Mammary epithelial cell (primary cell): ENCODE measurements at regions not wholly inside any gene's neighbourhood (a gene's known extent, or its start where the extent isn't known, plus 50 kb on each side); places are given as distances from the start of the nearest gene placed in this dataset.

Experiments used
- CTCF ChIP-seq, 2 donors: IDR thresholded peaks in 1 of 2; conservative IDR thresholded peaks in 1 of 2; 2 replicates each; pipeline ENCODE4 v1.5.1; 2011 to 2012; ENCODE audit warnings: inconsistent platforms in 2 of 2, low read length in 2 of 2, mild to moderate bottlenecking in 2 of 2, control low read depth in 1 of 2, low read depth in 1 of 2; ENCODE audit not compliant: insufficient read depth in 1 of 2; ENCODE audit errors: extremely low read depth in 1 of 2
- EZH2 ChIP-seq: IDR thresholded peaks from 2 replicates; pipeline ENCODE4 v1.6.1; 2012; ENCODE audit warnings: low read length, inconsistent platforms, borderline replicate concordance

GRCh38 chr11:32013603-32014002 is 77.3 kb upstream of the RCN1 start:
- TF ChIP-seq CTCF (conservative IDR thresholded peaks at IDR 0.05 in 1 of 2, IDR thresholded peaks at IDR 0.05 in 1 of 2; ENCODE audit: extremely low read depth in 1 of 2, insufficient read depth in 1 of 2, low read depth in 1 of 2, low read length in 2 of 2): no peak
- no peak for TF ChIP-seq EZH2
